SK-N-MC (cell line): ENCODE measurements at regions not wholly inside any gene's neighbourhood (a gene's known extent, or its start where the extent isn't known, plus 50 kb on each side); places are given as distances from the start of the nearest gene placed in this dataset.

Source experiments
- DNase-seq: peaks from one replicate; pipeline ENCODE4 v3.0.0-alpha.2; 2011; ENCODE audit warnings: low read depth, low spot score
- H3K27ac ChIP-seq: fragments of 200-600 bp; sonication (generic); 2 replicates; pipeline ENCODE4 v1.5.1; 2016; ENCODE audit warnings: mixed run types
- H3K36me3 ChIP-seq: fragments of 200-600 bp; sonication (generic); 2 replicates; pipeline ENCODE4 v1.6.1; 2017; ENCODE audit warnings: antibody characterized with exemption, low read length, mixed read lengths; ENCODE audit not compliant: insufficient read depth
- H3K4me3 ChIP-seq: fragments of 200-600 bp; sonication (generic); 2 replicates; pipeline ENCODE4 v1.5.1; 2016
- H3K9ac ChIP-seq: fragments of 200-600 bp; sonication (generic); 2 replicates; pipeline ENCODE4 v1.8.0; 2017; ENCODE audit warnings: mixed run types, mixed read lengths; ENCODE audit not compliant: insufficient read length
- H3K9me3 ChIP-seq: fragments of 200-600 bp; sonication (generic); 2 replicates; pipeline ENCODE4 v1.6.1; 2017; ENCODE audit warnings: low read depth, mild to moderate bottlenecking, antibody characterized with exemption, low read length, moderate library complexity, mixed read lengths
- EZH2 ChIP-seq: fragments of 200-600 bp; sonication (generic); IDR thresholded peaks from one replicate; pipeline ENCODE4 v1.6.1; 2017; ENCODE audit warnings: antibody characterized with exemption
- FOXP2 ChIP-seq: optimal IDR thresholded peaks from 2 replicates; pipeline ENCODE3; 2011; ENCODE audit warnings: mild to moderate bottlenecking, moderate library complexity; ENCODE audit not compliant: insufficient read depth; ENCODE audit errors: extremely low read length, control extremely low read depth
- POLR2AphosphoS5 ChIP-seq: IDR thresholded peaks from 2 replicates; pipeline ENCODE4 v1.6.1; 2012; ENCODE audit warnings: mild to moderate bottlenecking, low read depth, low read length, borderline replicate concordance

GRCh38 chr13:72542241-72542640, 185.2 kb downstream of the MZT1 start:
- Histone ChIP-seq H3K9me3 (no peaks in the 10 kb centered on the region), H3K4me3 (no peak overlapping the region), H3K27ac (no peak overlapping the region), H3K36me3 (no peaks in the 10 kb centered on the region), H3K9ac (no peak overlapping the region)
- DNase-seq = no peak
- TF ChIP-seq FOXP2 (no peak), POLR2AphosphoS5 (no peak), EZH2 (no peak)

- no peak for TF ChIP-seq POLR2AphosphoS5
- Histone ChIP-seq H3K4me3 (no peak overlapping the region), H3K27ac (no peak overlapping the region), H3K9me3 (no peaks in the 10 kb centered on the region), H3K9ac (no peak overlapping the region), H3K36me3 (no peaks in the 10 kb centered on the region)
- no peak for DNase-seq
These were observed 185.8 kb downstream of the MZT1 start for GRCh38 chr13:72541674-72542073.

- Histone ChIP-seq H3K9ac (no peak overlapping the region), H3K9me3 (no peaks in the 10 kb centered on the region), H3K4me3 (no peak overlapping the region), H3K27ac (no peak overlapping the region), H3K36me3 (no peaks in the 10 kb centered on the region)
- DNase-seq = no peak
- no peak for TF ChIP-seq FOXP2
- TF ChIP-seq EZH2 = no peak
- no peak for TF ChIP-seq POLR2AphosphoS5
These were observed 186.5 kb downstream of the MZT1 start for GRCh38 chr13:72540881-72541280.

- no peak for DNase-seq
- no peaks in the 10 kb centered on the region for H3K9me3 ChIP-seq
- TF ChIP-seq EZH2 (no peak), FOXP2 (no peak), POLR2AphosphoS5 (no peak)
- H3K36me3 ChIP-seq = no peaks in the 10 kb centered on the region
- no peak overlapping the region for H3K4me3 ChIP-seq
- no peak overlapping the region for H3K9ac ChIP-seq
- no peak overlapping the region for H3K27ac ChIP-seq
These were observed 187.5 kb downstream of the MZT1 start for GRCh38 chr13:72539925-72540324.

- no peak overlapping the region for H3K4me3 ChIP-seq
- H3K9ac ChIP-seq = no peak overlapping the region
- no peaks in the 10 kb centered on the region for H3K36me3 ChIP-seq
- H3K9me3 ChIP-seq = no peaks in the 10 kb centered on the region
- no peak for DNase-seq
- TF ChIP-seq EZH2 (no peak), FOXP2 (no peak), POLR2AphosphoS5 (no peak)
- no peak overlapping the region for H3K27ac ChIP-seq
These were observed 189.6 kb downstream of the MZT1 start for GRCh38 chr13:72537782-72538181.

GRCh38 chr13:72537395-72537780, 190.0 kb downstream of the MZT1 start:
- Histone ChIP-seq H3K4me3 (no peak overlapping the region), H3K9ac (no peak overlapping the region), H3K27ac (no peak overlapping the region), H3K9me3 (no peaks in the 10 kb centered on the region), H3K36me3 (no peaks in the 10 kb centered on the region)
- TF ChIP-seq FOXP2 (no peak), EZH2 (no peak), POLR2AphosphoS5 (no peak)
- DNase-seq = no peak

- H3K4me3 ChIP-seq = no peak overlapping the region
- TF ChIP-seq FOXP2 (no peak), EZH2 (no peak), POLR2AphosphoS5 (no peak)
- H3K9me3 ChIP-seq = no peaks in the 10 kb centered on the region
- no peak overlapping the region for H3K27ac ChIP-seq
- H3K9ac ChIP-seq = no peak overlapping the region
- H3K36me3 ChIP-seq = no peaks in the 10 kb centered on the region
- no peak for DNase-seq
These were observed 190.6 kb downstream of the MZT1 start for GRCh38 chr13:72536714-72537394.

GRCh38 chr13:72534951-72535640, 192.3 kb downstream of the MZT1 start:
- Histone ChIP-seq H3K4me3 (no peak overlapping the region), H3K27ac (no peak overlapping the region), H3K9me3 (no peaks in the 10 kb centered on the region), H3K9ac (no peak overlapping the region), H3K36me3 (no peaks in the 10 kb centered on the region)
- no peak for DNase-seq
- TF ChIP-seq EZH2 (no peak), POLR2AphosphoS5 (no peak), FOXP2 (no peak)
